Spinal cord (tissue), 9 donors: ENCODE measurements at regions not wholly inside any gene's neighbourhood (a gene's known extent, or its start where the extent isn't known, plus 50 kb on each side); places are given as distances from the start of the nearest gene placed in this dataset.
"Not testable (repeated sequence)": the region's sequence is repeated elsewhere in the genome, so short reads cannot be mapped to it uniquely, and the experiment has no call there.

Experiments
- DNase-seq, 6 donors: peaks; one replicate each; pipeline versions ENCODE4 v3.0.0 to v3.0.0-alpha.2; 2013 to 2015; ENCODE audit warnings: low spot score in 6 of 6, low read depth in 4 of 6
- H3K27ac ChIP-seq: one replicate; pipeline ENCODE4 v1.5.1; 2013; ENCODE audit warnings: low read depth, low read length, control low read depth
- H3K27me3 ChIP-seq: one replicate; pipeline ENCODE4 v1.6.1; 2013; ENCODE audit warnings: low read length; ENCODE audit not compliant: control insufficient read depth, insufficient read depth
- H3K36me3 ChIP-seq: one replicate; pipeline ENCODE4 v1.6.1; 2013; ENCODE audit warnings: low read length; ENCODE audit not compliant: control insufficient read depth, insufficient read depth
- H3K4me1 ChIP-seq: one replicate; pipeline ENCODE4 v1.6.1; 2013; ENCODE audit warnings: low read length; ENCODE audit not compliant: control insufficient read depth, insufficient read depth
- H3K4me3 ChIP-seq: one replicate; pipeline ENCODE4 v1.5.1; 2013; ENCODE audit warnings: low read depth, low read length, control low read depth
- H3K9me3 ChIP-seq: one replicate; pipeline ENCODE4 v1.6.1; 2013; ENCODE audit warnings: low read length; ENCODE audit not compliant: control insufficient read depth, insufficient read depth
- WGBS: methylation state at CpG from one replicate; pipeline ENCODE4 v1.1.5; 2013; ENCODE audit warnings: missing lambda C conversion rate; ENCODE audit not compliant: insufficient coverage; 5-methylcytosine and 5-hydroxymethylcytosine counted together
- donor health status: healthy.

DNA sequence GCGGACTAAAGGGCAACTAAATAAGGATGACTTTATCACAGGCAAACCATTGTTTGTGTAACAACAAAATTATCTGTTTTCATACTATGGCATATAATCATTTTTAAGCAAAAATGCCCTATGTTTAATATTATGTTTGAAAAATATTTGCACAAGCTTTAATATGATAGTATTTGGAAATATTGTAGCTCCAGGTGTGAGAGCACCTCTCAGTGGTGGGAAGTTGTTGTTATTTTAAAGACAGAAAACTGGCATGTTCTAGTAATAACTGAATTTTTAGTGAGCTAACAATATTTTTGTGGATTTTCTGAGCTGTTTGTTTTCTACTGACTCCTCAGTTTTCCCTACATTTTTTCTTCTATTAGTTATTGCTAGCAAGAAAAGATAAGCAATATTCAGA is 578.8 kb downstream of the KCNT2 start:
- Histone ChIP-seq H3K9me3 (no peaks in the 10 kb centered on the region), H3K27me3 (no peaks in the 10 kb centered on the region), H3K36me3 (no peaks in the 10 kb centered on the region), H3K4me3 (no peak overlapping the region), H3K27ac (no peak overlapping the region), H3K4me1 (no peaks in the 10 kb centered on the region)
- WGBS = no CpG with 5 or more reads among the region's 1 CpG
- peak in 1 of 6 donors; percentile 27 for DNase-seq

GRCh38 chr1:196027127-196027526 is 581.1 kb downstream of the KCNT2 start:
- WGBS = no CpG with 5 or more reads among the region's 1 CpG
- Histone ChIP-seq H3K9me3 (no peaks in the 10 kb centered on the region), H3K27ac (no peak overlapping the region), H3K36me3 (no peaks in the 10 kb centered on the region), H3K4me1 (no peaks in the 10 kb centered on the region), H3K4me3 (no peak overlapping the region), H3K27me3 (no peaks in the 10 kb centered on the region)
- DNase-seq = no peak

GRCh38 chr1:196021174-196021573 is 587.1 kb downstream of the KCNT2 start:
- not testable (repeated sequence) for DNase-seq, H3K9me3 ChIP-seq, H3K36me3 ChIP-seq, H3K4me3 ChIP-seq, H3K27me3 ChIP-seq, H3K4me1 ChIP-seq, H3K27ac ChIP-seq
- WGBS = 98% methylated on average over 5 of the region's 7 CpGs

DNA sequence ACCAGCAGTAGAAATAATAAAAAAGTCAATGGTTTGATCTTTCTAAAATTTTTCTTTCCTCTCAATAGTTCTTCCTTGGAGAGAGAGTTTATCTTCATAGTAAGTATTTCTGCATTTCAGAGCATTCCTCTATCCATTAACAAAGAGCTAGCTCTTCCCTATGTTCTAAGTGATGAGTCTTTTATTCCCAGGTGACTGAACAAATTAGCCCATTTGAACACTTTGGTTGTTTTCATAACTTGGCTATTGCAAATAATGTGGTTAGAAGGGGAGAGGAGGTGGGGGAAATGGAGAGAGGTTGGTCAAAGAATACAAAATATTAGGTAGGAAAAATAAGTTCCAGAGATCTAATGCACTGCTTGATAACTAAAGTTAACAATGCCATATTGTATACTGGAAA is 598.9 kb downstream of the KCNT2 start:
- H3K36me3 ChIP-seq = no peaks in the 10 kb centered on the region
- H3K27ac ChIP-seq = no peak overlapping the region
- H3K27me3 ChIP-seq = no peaks in the 10 kb centered on the region
- no peak overlapping the region for H3K4me3 ChIP-seq
- no peaks in the 10 kb centered on the region for H3K4me1 ChIP-seq
- DNase-seq = no peak
- no peaks in the 10 kb centered on the region for H3K9me3 ChIP-seq

DNA sequence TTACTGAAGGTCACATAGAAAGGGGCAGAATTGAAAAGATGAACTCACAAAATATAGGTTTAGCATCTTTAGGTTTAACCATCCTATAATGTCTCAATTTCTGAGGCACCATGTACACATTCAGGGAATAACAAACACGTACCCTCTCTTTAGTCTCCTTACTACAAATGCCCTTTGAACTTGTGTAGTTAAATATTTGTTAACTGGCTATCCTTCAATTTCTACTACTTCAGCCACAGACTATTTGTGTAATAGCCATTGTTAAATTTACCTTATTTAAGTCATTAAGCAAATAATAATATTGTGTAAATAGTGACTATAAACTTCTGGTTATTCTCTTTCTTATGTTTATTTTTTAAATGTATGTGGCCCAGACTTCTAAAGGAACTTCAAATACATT is 600.5 kb downstream of the KCNT2 start:
- no peak for DNase-seq
- Histone ChIP-seq H3K4me3 (no peak overlapping the region), H3K9me3 (no peaks in the 10 kb centered on the region), H3K4me1 (no peaks in the 10 kb centered on the region), H3K27me3 (no peaks in the 10 kb centered on the region), H3K36me3 (no peaks in the 10 kb centered on the region), H3K27ac (no peak overlapping the region)
- WGBS = no CpG with 5 or more reads among the region's 1 CpG

- H3K27ac ChIP-seq = no peak overlapping the region
- peak in 1 of 6 donors; percentile 55 for DNase-seq
- H3K4me1 ChIP-seq = no peaks in the 10 kb centered on the region
- H3K9me3 ChIP-seq = no peaks in the 10 kb centered on the region
- H3K36me3 ChIP-seq = no peaks in the 10 kb centered on the region
- WGBS = no CpG with 5 or more reads among the region's 1 CpG
- no peaks in the 10 kb centered on the region for H3K27me3 ChIP-seq
- H3K4me3 ChIP-seq = no peak overlapping the region
Measured at GRCh38 chr1:196005426-196005825, 602.8 kb downstream of the KCNT2 start.

DNA sequence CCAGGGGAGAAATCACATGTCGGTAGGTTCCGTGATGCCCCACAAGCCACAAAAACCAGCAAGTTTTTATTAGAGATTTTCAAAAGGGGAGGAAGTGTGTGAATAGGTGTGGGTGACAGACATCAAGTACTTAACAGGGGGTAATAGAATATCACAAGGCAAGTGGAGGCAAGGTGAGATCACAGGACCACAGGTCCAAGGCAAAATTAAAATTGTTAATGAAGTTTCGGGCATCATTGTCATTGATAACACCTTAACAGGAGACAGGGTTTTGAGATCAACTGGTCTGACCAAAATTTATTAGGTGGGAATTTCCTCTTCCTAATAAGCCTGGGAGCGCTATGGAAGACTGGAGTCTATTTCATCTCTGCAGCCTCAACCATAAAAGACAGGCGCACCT is 603.9 kb downstream of the KCNT2 start:
- no CpG with 5 or more reads among the region's 5 CpGs for WGBS
- DNase-seq, H3K4me1 ChIP-seq, H3K36me3 ChIP-seq, H3K27me3 ChIP-seq, H3K9me3 ChIP-seq, H3K27ac ChIP-seq, H3K4me3 ChIP-seq: not testable (repeated sequence)

GRCh38 chr1:196002906-196003305 is 605.3 kb downstream of the KCNT2 start:
- H3K27me3 ChIP-seq = no peaks in the 10 kb centered on the region
- H3K4me1 ChIP-seq = no peaks in the 10 kb centered on the region
- no peak overlapping the region for H3K27ac ChIP-seq
- 97% methylated on average over 3 of the region's 3 CpGs for WGBS
- H3K36me3 ChIP-seq = no peaks in the 10 kb centered on the region
- no peak overlapping the region for H3K4me3 ChIP-seq
- H3K9me3 ChIP-seq = no peaks in the 10 kb centered on the region
- DNase-seq = no peak

DNA sequence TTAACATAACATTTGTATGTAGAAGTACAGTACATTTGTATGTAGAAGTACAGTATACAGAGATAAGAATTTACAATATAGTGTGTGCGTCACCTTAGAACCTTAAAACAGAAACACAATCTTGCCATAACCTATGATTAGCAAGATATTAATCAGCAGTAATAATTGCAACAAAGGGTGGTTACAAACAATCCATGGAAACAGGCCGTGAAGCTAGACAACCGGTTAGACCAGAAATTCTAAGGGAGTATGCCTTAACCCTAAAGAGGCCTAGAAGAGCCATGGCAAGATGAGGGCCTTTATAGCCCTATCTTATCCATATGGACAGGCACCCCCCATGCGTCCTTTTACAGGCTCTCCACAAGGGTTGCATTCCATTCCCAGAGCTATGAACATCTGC is 605.9 kb downstream of the KCNT2 start:
- H3K27me3 ChIP-seq, H3K27ac ChIP-seq, H3K9me3 ChIP-seq, H3K36me3 ChIP-seq, H3K4me1 ChIP-seq, DNase-seq, H3K4me3 ChIP-seq: not testable (repeated sequence)
- 100% methylated on average over 2 of the region's 4 CpGs for WGBS

GRCh38 chr1:196001188-196001587 is 607.1 kb downstream of the KCNT2 start:
- H3K4me1 ChIP-seq = no peaks in the 10 kb centered on the region
- H3K27ac ChIP-seq = no peak overlapping the region
- no peaks in the 10 kb centered on the region for H3K36me3 ChIP-seq
- no peak overlapping the region for H3K4me3 ChIP-seq
- WGBS = no CpG with 5 or more reads among the region's 3 CpGs
- DNase-seq = no peak
- no peaks in the 10 kb centered on the region for H3K9me3 ChIP-seq
- H3K27me3 ChIP-seq = no peaks in the 10 kb centered on the region
